Brain microvascular endothelial cell (primary cell): ENCODE measurements at regions not wholly inside any gene's neighbourhood (a gene's known extent, or its start where the extent isn't known, plus 50 kb on each side); places are given as distances from the start of the nearest gene placed in this dataset.

Source experiments
- DNase-seq: peaks from one replicate; pipeline ENCODE4 v3.0.0-alpha.2; 2020
- H3K27ac ChIP-seq: fragments of 250-450 bp; sonication (Bioruptor Pico); 2 replicates; pipeline ENCODE4 v1.5.1; 2020; ENCODE audit warnings: mild to moderate bottlenecking, moderate library complexity
- H3K27me3 ChIP-seq: fragments of 250-450 bp; sonication (Bioruptor Pico); replicated peaks from 2 replicates; pipeline ENCODE4 v1.5.1; 2020; ENCODE audit warnings: mild to moderate bottlenecking
- H3K36me3 ChIP-seq: fragments of 250-450 bp; sonication (Bioruptor Pico); replicated peaks from 2 replicates; pipeline ENCODE4 v1.5.1; 2020; ENCODE audit warnings: mild to moderate bottlenecking
- H3K4me3 ChIP-seq: 2 replicates; pipeline ENCODE4 v1.5.1; 2011; ENCODE audit warnings: low read depth, mild to moderate bottlenecking, control low read depth, low read length, moderate library complexity
- in situ Hi-C: cut with HindIII; loops from 2 replicates; pipeline ENCODE4 v1.10.0; 2017; ENCODE audit warnings: low sequenced_read_pairs, low pct_ligation_motif_present
- TF ChIP-seq, protein P1 (sequence below): IDR thresholded peaks from 2 replicates; pipeline ENCODE4 v1.5.1; 2011; ENCODE audit warnings: low read depth, mild to moderate bottlenecking, moderate library complexity, low read length, control low read depth, inconsistent platforms; ENCODE audit errors: missing control alignments

DNA sequence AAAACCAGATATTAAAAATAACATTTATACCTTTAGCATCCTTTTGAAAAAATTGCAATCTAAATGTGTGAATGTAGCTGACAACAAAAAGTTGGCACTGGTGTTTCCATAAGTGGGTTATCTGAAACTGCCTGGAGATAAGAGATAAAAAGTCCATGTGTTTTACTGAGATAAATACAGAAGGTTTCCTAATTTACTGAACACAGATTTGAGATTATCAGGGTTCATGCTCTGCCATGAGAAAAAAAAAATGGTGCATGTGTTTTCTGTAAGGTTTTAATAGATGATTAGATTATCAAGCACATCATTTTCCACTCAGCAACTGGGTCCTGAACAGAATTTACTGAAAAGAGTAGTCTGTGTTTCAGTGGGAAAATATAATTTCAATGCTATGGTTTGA, 326.2 kb upstream of the SLIT2 start:
- H3K4me3 ChIP-seq: no peak overlapping the region
- H3K36me3 ChIP-seq: no peaks in the 10 kb centered on the region
- H3K27me3 ChIP-seq: no peaks in the 10 kb centered on the region
- H3K27ac ChIP-seq: no peak overlapping the region
- no peak for DNase-seq
- TF ChIP-seq, protein P1, sequence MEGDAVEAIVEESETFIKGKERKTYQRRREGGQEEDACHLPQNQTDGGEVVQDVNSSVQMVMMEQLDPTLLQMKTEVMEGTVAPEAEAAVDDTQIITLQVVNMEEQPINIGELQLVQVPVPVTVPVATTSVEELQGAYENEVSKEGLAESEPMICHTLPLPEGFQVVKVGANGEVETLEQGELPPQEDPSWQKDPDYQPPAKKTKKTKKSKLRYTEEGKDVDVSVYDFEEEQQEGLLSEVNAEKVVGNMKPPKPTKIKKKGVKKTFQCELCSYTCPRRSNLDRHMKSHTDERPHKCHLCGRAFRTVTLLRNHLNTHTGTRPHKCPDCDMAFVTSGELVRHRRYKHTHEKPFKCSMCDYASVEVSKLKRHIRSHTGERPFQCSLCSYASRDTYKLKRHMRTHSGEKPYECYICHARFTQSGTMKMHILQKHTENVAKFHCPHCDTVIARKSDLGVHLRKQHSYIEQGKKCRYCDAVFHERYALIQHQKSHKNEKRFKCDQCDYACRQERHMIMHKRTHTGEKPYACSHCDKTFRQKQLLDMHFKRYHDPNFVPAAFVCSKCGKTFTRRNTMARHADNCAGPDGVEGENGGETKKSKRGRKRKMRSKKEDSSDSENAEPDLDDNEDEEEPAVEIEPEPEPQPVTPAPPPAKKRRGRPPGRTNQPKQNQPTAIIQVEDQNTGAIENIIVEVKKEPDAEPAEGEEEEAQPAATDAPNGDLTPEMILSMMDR: no peak
- in situ Hi-C loops: no loop called here

DNA sequence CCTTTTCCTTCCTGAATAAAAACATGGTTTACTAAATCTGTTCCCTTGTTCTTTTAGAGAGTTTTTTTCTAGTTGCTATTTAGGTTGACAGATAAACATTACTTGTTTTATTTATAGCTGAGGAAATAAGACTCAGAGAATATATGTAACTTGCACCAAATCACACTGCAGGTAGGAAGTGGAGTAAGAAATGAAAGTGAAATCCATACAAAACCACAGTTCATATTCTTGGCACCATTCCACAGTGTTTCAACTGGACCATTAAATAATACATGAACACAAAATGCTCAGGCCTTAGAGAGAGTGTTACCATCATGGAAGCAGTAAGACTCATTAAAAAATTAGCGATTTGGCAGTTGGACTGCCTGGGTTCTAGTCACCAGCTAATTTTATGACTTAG, 326.9 kb upstream of the SLIT2 start:
- Histone ChIP-seq H3K36me3 (no peaks in the 10 kb centered on the region), H3K27ac (no peak overlapping the region), H3K4me3 (no peak overlapping the region), H3K27me3 (no peaks in the 10 kb centered on the region)
- TF ChIP-seq, protein P1: no peak
- in situ Hi-C loops: no loop called here
- no peak for DNase-seq

DNA sequence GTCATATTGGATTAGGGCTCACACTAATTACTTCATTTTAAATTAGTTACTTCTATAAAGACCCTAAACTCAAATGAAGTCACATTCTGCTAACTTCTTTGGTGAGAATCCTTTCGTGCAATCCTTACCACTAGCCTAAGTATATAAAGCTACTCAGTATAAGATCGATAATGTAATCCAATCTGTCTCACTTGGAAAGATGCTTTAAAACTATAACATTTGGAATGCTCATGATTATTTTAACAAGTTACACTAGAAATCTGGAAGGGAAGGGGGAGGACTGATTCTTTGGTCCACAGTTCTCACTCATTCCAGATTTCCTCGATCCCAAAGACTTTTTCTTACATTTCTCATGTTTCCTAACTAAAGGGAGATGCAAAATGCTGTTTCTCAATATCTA, 336.4 kb upstream of the SLIT2 start:
- Histone ChIP-seq H3K27ac (no peak overlapping the region), H3K27me3 (no peaks in the 10 kb centered on the region), H3K36me3 (no peaks in the 10 kb centered on the region), H3K4me3 (no peak overlapping the region)
- in situ Hi-C loops: no loop called here
- DNase-seq: no peak
- TF ChIP-seq, protein P1: no peak

DNA sequence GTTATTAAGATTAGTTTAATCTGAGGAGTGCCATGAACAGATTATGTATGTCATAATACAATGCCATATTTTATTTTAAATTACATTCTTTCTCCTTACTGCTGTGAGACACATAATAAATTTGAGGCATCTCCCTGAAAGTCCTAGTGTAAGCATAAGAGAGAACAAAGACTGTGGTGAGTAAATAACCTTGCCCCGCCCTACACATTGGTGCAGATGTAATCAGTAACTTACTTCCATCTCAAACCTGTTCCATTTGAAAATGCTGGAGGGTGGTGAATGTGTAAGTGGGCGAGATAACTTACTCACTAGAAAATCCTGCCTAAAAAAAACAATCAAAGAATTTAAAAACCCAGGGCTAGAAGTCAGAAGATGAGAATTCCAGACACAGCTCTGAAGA, 338.1 kb upstream of the SLIT2 start:
- Histone ChIP-seq H3K36me3 (no peaks in the 10 kb centered on the region), H3K27ac (no peak overlapping the region), H3K27me3 (no peaks in the 10 kb centered on the region), H3K4me3 (no peak overlapping the region)
- in situ Hi-C loops: no loop called here
- TF ChIP-seq, protein P1: no peak
- DNase-seq: no peak

DNA sequence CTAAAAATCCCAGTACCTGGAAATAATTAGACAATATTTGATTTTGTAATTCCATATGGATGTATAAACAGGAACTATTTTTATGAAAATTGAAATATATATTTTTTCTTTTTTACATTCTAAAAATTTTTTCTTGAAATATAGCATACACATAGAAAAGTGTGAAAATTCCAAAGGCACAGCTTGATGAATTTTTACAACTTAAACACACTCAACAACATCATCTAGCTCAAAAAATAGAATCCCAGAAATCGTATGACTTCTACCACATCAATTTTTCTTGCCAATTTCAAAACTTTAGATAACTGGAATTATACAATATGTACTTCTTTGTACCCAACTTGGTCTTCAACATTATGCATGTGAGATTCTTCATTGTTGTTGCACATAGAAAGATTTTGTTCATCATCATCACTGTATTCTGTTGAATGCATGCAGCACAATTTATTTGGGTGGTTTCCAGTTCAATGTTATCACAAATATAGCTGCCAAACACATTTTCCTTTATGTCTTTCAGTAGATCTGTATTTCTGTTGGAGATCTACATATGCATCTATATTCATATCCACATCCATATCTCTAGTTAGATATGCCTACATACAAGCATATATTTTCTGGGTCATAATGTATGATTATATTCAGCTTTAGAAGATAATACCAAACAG, 340.7 kb upstream of the SLIT2 start:
- Histone ChIP-seq H3K27me3 (no peaks in the 10 kb centered on the region), H3K36me3 (no peaks in the 10 kb centered on the region), H3K27ac (no peak overlapping the region), H3K4me3 (no peak overlapping the region)
- TF ChIP-seq, protein P1: no peak
- in situ Hi-C loops: no loop called here
- no peak for DNase-seq

DNA sequence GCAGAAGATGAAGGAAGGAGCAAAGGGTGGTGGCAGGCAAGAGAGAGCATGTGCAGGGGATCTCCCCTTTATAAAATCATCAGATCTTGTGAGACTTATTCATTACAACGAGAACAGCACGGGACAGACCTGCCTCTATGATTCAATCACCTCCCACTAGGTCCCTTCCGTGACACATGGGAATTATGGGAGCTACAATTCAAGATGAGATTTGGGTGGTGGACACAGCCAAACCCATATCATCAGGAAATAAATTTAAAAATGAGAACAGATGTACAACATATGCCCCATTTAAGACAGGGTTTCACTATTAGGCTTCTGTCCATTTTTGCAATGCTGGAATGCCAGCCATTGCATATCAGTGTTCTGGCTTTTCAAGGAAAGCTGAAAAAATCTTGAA, 346.7 kb upstream of the SLIT2 start:
- Histone ChIP-seq H3K36me3 (no peaks in the 10 kb centered on the region), H3K27ac (no peak overlapping the region), H3K27me3 (no peaks in the 10 kb centered on the region), H3K4me3 (no peak overlapping the region)
- in situ Hi-C loops: no loop called here
- DNase-seq: no peak
- TF ChIP-seq, protein P1: no peak
